ENCODE measurements at regions not wholly inside any gene's neighbourhood (a gene's known extent, or its start where the extent isn't known, plus 50 kb on each side); places are given as distances from the start of the nearest gene placed in this dataset.

- Histone ChIP-seq H3K4me3 (no peak overlapping the region), H3K4me1 (no peaks in the 10 kb centered on the region), H3K27ac (no peak overlapping the region), H3K9me3 (no peaks in the 10 kb centered on the region), H3K27me3 (no peaks in the 10 kb centered on the region), H3K36me3 (no peaks in the 10 kb centered on the region)
- no peak for TF ChIP-seq CTCF (IDR thresholded peaks at IDR 0.05)
- ATAC-seq = no peak
- intact Hi-C loops (cut with DNase I) = no loop called here
- DNase-seq = no peak
Observed at GRCh38 chr12:13811061-13811460, 170.3 kb downstream of the GRIN2B start.

DNA sequence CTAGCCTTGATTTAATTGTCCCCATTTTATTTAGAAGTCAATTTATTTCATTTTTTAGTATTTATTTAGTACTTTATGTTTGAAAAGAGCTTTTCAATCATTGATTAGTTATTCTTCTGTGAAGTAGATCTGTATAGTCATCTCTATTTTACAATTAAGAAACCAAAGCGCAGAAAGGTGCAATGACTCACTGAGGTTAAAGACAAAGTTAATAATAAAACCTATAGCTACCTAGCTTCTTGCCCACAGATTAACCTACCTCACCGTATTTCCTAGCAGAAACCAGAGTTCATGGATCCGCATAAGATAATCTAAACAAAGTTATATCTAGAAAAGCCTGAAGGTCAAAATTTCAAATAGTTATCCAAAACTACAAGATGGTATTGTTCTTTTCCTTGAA, 176.4 kb downstream of the GRIN2B start:
- no peaks in the 10 kb centered on the region for H3K9me3 ChIP-seq
- no peak for ATAC-seq
- no peaks in the 10 kb centered on the region for H3K27me3 ChIP-seq
- H3K4me1 ChIP-seq = no peaks in the 10 kb centered on the region
- no peak for DNase-seq
- H3K27ac ChIP-seq = no peak overlapping the region
- H3K36me3 ChIP-seq = no peaks in the 10 kb centered on the region
- intact Hi-C loops (cut with DNase I) = no loop called here
- H3K4me3 ChIP-seq = no peak overlapping the region
- TF ChIP-seq CTCF (IDR thresholded peaks at IDR 0.05) = no peak

GRCh38 chr12:13801543-13801942, 179.9 kb downstream of the GRIN2B start:
- H3K27me3 ChIP-seq = no peaks in the 10 kb centered on the region
- no peaks in the 10 kb centered on the region for H3K9me3 ChIP-seq
- no peak overlapping the region for H3K4me3 ChIP-seq
- no peak for TF ChIP-seq CTCF (IDR thresholded peaks at IDR 0.05)
- intact Hi-C loops (cut with DNase I) = no loop called here
- no peak for ATAC-seq
- H3K27ac ChIP-seq = no peak overlapping the region
- H3K4me1 ChIP-seq = no peaks in the 10 kb centered on the region
- no peaks in the 10 kb centered on the region for H3K36me3 ChIP-seq
- no peak for DNase-seq

- Histone ChIP-seq H3K27me3 (no peaks in the 10 kb centered on the region), H3K9me3 (no peaks in the 10 kb centered on the region), H3K36me3 (no peaks in the 10 kb centered on the region), H3K27ac (no peak overlapping the region), H3K4me3 (no peak overlapping the region), H3K4me1 (no peaks in the 10 kb centered on the region)
- no peak for TF ChIP-seq CTCF (IDR thresholded peaks at IDR 0.05)
- intact Hi-C loops (cut with DNase I) = no loop called here
- DNase-seq (no peak), ATAC-seq (no peak)
Observed at GRCh38 chr12:13799574-13799973, 181.8 kb downstream of the GRIN2B start.

DNA sequence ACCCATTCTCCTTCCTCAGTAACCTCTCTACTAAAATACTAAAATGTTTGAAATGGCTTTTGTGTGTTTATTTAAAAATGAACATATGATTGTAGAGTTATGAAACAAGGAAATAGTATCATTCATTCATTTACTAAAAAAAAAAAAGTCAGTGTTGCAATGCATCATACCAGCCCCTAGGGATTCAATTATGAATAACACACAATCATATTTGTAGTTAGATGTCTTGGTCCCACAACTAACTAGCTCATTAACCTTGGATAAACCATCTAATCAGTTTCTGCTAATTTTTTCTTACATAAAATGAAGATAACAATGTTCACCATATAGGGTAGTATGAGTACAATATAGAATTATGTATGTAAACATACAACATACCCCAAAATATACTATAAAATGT, 183.2 kb downstream of the GRIN2B start:
- no peak overlapping the region for H3K27ac ChIP-seq
- H3K4me3 ChIP-seq = no peak overlapping the region
- DNase-seq = no peak
- ATAC-seq = no peak
- H3K27me3 ChIP-seq = no peaks in the 10 kb centered on the region
- no peaks in the 10 kb centered on the region for H3K9me3 ChIP-seq
- no peak for TF ChIP-seq CTCF (IDR thresholded peaks at IDR 0.05)
- H3K4me1 ChIP-seq = no peaks in the 10 kb centered on the region
- no peaks in the 10 kb centered on the region for H3K36me3 ChIP-seq
- intact Hi-C loops (cut with DNase I) = no loop called here
